ENCODE measurements at regions not wholly inside any gene's neighbourhood (a gene's known extent, or its start where the extent isn't known, plus 50 kb on each side); places are given as distances from the start of the nearest gene placed in this dataset.

GRCh38 chr10:43754569-43755260 is 106.0 kb upstream of the ZNF32 start:
- no peak for DNase-seq

- no peak for DNase-seq
These were observed 104.8 kb upstream of the ZNF32 start for GRCh38 chr10:43753397-43754061.

- no peak for DNase-seq
These were observed 104.0 kb upstream of the ZNF32 start for GRCh38 chr10:43752682-43753081.

- DNase-seq: no peak
These were observed 103.0 kb upstream of the ZNF32 start for GRCh38 chr10:43751646-43752045.

GRCh38 chr10:43749940-43750552 is 101.4 kb upstream of the ZNF32 start:
- peak; percentile 2 for DNase-seq

- no peak for DNase-seq
These were observed 100.5 kb upstream of the ZNF32 start for GRCh38 chr10:43749145-43749576.

- no peak for DNase-seq
These were observed 99.9 kb upstream of the ZNF32 start for GRCh38 chr10:43748560-43748959.

GRCh38 chr10:43746906-43747305 is 98.2 kb upstream of the ZNF32 start:
- no peak for DNase-seq

GRCh38 chr10:43739161-43739560 is 90.5 kb upstream of the ZNF32 start:
- DNase-seq: no peak

- no peak for DNase-seq
These were observed 88.3 kb upstream of the ZNF32 start for GRCh38 chr10:43737003-43737402.

GRCh38 chr10:43735907-43736306 is 87.2 kb upstream of the ZNF32 start:
- no peak for DNase-seq

GRCh38 chr10:43734716-43735115 is 86.0 kb upstream of the ZNF32 start:
- no peak for DNase-seq

GRCh38 chr10:43731486-43731885 is 82.8 kb upstream of the ZNF32 start:
- peak; percentile 63 for DNase-seq

GRCh38 chr10:43728425-43728824 is 79.7 kb upstream of the ZNF32 start:
- DNase-seq: no peak

GRCh38 chr10:43727935-43728334 is 79.3 kb upstream of the ZNF32 start:
- DNase-seq: no peak

- no peak for DNase-seq
These were observed 66.7 kb upstream of the ZNF32 start for GRCh38 chr10:43715334-43715733.

GRCh38 chr10:43712821-43713584 is 64.3 kb upstream of the ZNF32 start:
- DNase-seq: no peak

- DNase-seq: no peak
These were observed 62.2 kb upstream of the ZNF32 start for GRCh38 chr10:43710772-43711471.

GRCh38 chr10:43708262-43708661 is 59.6 kb upstream of the ZNF32 start:
- DNase-seq: no peak

- no peak for DNase-seq
These were observed 59.1 kb upstream of the ZNF32 start for GRCh38 chr10:43707770-43708169.

- DNase-seq: no peak
These were observed 57.5 kb upstream of the ZNF32 start for GRCh38 chr10:43706166-43706565.

- no peak for DNase-seq
These were observed 54.6 kb upstream of the ZNF32 start for GRCh38 chr10:43703286-43703685.

- DNase-seq: no peak
These were observed 54.2 kb upstream of the ZNF32 start for GRCh38 chr10:43702936-43703281.
